ENCODE measurements at regions not wholly inside any gene's neighbourhood (a gene's known extent, or its start where the extent isn't known, plus 50 kb on each side); places are given as distances from the start of the nearest gene placed in this dataset.

- intact Hi-C loops (cut with micrococcal nuclease): no loop called here
- no peaks in the 10 kb centered on the region for H3K9me2 ChIP-seq (replicated peaks; ENCODE audit: low read length)
- POLR2A ChIA-PET (ENCODE audit: unreplicated experiment): no interaction called here
- BruUV-seq (replicated peaks): no TSS peak
- no peaks in the 10 kb centered on the region for H3K4me1 ChIP-seq (ENCODE audit: insufficient read depth, low read length)
- H3K4me2 ChIP-seq (ENCODE audit: low read length): no peak overlapping the region
- TF ChIP-seq, protein P1, sequence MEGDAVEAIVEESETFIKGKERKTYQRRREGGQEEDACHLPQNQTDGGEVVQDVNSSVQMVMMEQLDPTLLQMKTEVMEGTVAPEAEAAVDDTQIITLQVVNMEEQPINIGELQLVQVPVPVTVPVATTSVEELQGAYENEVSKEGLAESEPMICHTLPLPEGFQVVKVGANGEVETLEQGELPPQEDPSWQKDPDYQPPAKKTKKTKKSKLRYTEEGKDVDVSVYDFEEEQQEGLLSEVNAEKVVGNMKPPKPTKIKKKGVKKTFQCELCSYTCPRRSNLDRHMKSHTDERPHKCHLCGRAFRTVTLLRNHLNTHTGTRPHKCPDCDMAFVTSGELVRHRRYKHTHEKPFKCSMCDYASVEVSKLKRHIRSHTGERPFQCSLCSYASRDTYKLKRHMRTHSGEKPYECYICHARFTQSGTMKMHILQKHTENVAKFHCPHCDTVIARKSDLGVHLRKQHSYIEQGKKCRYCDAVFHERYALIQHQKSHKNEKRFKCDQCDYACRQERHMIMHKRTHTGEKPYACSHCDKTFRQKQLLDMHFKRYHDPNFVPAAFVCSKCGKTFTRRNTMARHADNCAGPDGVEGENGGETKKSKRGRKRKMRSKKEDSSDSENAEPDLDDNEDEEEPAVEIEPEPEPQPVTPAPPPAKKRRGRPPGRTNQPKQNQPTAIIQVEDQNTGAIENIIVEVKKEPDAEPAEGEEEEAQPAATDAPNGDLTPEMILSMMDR (conservative IDR thresholded peaks at IDR 0.05; ENCODE audit: low read depth, low read length): no peak
- TF ChIP-seq EZH2phosphoT487 (IDR thresholded peaks at IDR 0.05; ENCODE audit: borderline replicate concordance, low read length): no peak
- no peak for TF ChIP-seq EZH2 (IDR thresholded peaks at IDR 0.05; ENCODE audit: low read length, unreplicated experiment)
- CTCF ChIA-PET: no interaction called here
- no peak overlapping the region for H3K4me3 ChIP-seq (ENCODE audit: low read length)
- no peaks in the 10 kb centered on the region for H4K20me1 ChIP-seq (ENCODE audit: low read length)
- H3K27ac ChIP-seq (ENCODE audit: low read length): no peak overlapping the region
- 0 out of 2 replicates have a peak, but pooled peaks cover 3% of the 10 kb centered on the region for H3K9me3 ChIP-seq (ENCODE audit: low read length)
- no peak overlapping the region for H3K9ac ChIP-seq (ENCODE audit: low read length)
- ATAC-seq (no peak), DNase-seq (no peak)
- H2AFZ ChIP-seq (ENCODE audit: low read length): no peak overlapping the region
- no peaks in the 10 kb centered on the region for H3F3A ChIP-seq (ENCODE audit: low read length, unreplicated experiment)
- no peaks in the 10 kb centered on the region for H3K79me2 ChIP-seq (ENCODE audit: low read length)
- H3K27me3 ChIP-seq (ENCODE audit: low read length): peaks cover 19% of the 10 kb centered on the region
- no peaks in the 10 kb centered on the region for H3K36me3 ChIP-seq (ENCODE audit: low read depth, low read length)
Observed at GRCh38 chr5:2904399-2904798, 152.9 kb upstream of the IRX2 start.

GRCh38 chr5:2903451-2904395 lies 152.2 kb upstream of the IRX2 start:
- no peak overlapping the region for H3K4me3 ChIP-seq (ENCODE audit: low read length)
- no peaks in the 10 kb centered on the region for H4K20me1 ChIP-seq (ENCODE audit: low read length)
- no peaks in the 10 kb centered on the region for H3K4me1 ChIP-seq (ENCODE audit: insufficient read depth, low read length)
- DNase-seq (no peak), ATAC-seq (no peak)
- 0 out of 2 replicates have a peak, but pooled peaks cover 3% of the 10 kb centered on the region for H3K9me3 ChIP-seq (ENCODE audit: low read length)
- H3K9ac ChIP-seq (ENCODE audit: low read length): no peak overlapping the region
- no peak overlapping the region for H2AFZ ChIP-seq (ENCODE audit: low read length)
- H3K9me2 ChIP-seq (replicated peaks; ENCODE audit: low read length): no peaks in the 10 kb centered on the region
- H3K79me2 ChIP-seq (ENCODE audit: low read length): no peaks in the 10 kb centered on the region
- no peak overlapping the region for H3K4me2 ChIP-seq (ENCODE audit: low read length)
- BruUV-seq (replicated peaks): no TSS peak
- ChIA-PET POLR2A (ENCODE audit: unreplicated experiment) (no interaction called here), CTCF (no interaction called here)
- TF ChIP-seq EZH2 (IDR thresholded peaks at IDR 0.05; ENCODE audit: low read length, unreplicated experiment) (no peak), EZH2phosphoT487 (IDR thresholded peaks at IDR 0.05; ENCODE audit: borderline replicate concordance, low read length) (no peak)
- TF ChIP-seq, protein P1 (conservative IDR thresholded peaks at IDR 0.05; ENCODE audit: low read depth, low read length): no peak
- H3K27ac ChIP-seq (ENCODE audit: low read length): no peak overlapping the region
- no peaks in the 10 kb centered on the region for H3K36me3 ChIP-seq (ENCODE audit: low read depth, low read length)
- H3F3A ChIP-seq (ENCODE audit: low read length, unreplicated experiment): no peaks in the 10 kb centered on the region
- peaks cover 12% of the 10 kb centered on the region for H3K27me3 ChIP-seq (ENCODE audit: low read length)
- intact Hi-C loops (cut with micrococcal nuclease): no loop called here

DNA sequence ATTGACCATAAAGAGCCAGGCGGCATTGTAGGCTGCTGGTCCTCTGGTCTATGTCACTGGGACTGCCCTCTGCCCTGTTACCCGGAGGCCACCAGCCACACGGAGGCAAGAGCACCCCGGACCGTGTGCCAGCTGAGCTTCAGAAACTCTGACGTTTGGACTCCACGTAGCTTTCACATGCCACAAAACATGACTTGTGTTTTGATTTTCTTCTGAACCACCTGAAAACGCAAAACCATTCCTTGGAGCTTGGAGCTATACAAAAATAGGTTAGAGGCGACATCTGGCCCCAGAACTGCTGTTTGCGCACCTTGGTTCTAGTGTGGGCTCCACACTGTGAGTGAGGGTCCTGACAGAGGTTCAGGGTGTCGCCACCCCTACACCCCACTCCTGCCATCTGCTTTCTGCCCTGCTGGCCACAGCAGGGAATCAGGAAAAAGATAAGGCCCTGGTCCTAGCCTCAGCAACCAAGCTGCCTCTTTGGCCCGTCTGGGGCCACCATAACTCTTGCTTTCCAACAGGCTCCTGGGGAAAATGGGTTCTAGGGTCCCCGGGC lies 151.3 kb upstream of the IRX2 start:
- intact Hi-C loops (cut with micrococcal nuclease): no loop called here
- Histone ChIP-seq H3K79me2 (ENCODE audit: low read length) (no peaks in the 10 kb centered on the region), H3K9me2 (replicated peaks; ENCODE audit: low read length) (no peaks in the 10 kb centered on the region), H3K4me2 (ENCODE audit: low read length) (no peak overlapping the region), H3F3A (ENCODE audit: low read length, unreplicated experiment) (no peaks in the 10 kb centered on the region), H3K4me1 (ENCODE audit: insufficient read depth, low read length) (no peaks in the 10 kb centered on the region), H3K4me3 (ENCODE audit: low read length) (no peak overlapping the region), H3K27me3 (ENCODE audit: low read length) (peaks cover 11% of the 10 kb centered on the region), H3K36me3 (ENCODE audit: low read depth, low read length) (no peaks in the 10 kb centered on the region), H4K20me1 (ENCODE audit: low read length) (no peaks in the 10 kb centered on the region), H3K9ac (ENCODE audit: low read length) (no peak overlapping the region), H2AFZ (ENCODE audit: low read length) (no peak overlapping the region), H3K27ac (ENCODE audit: low read length) (no peak overlapping the region), H3K9me3 (ENCODE audit: low read length) (0 out of 2 replicates have a peak, but pooled peaks cover 3% of the 10 kb centered on the region)
- no TSS peak for BruUV-seq (replicated peaks)
- ATAC-seq (no peak), DNase-seq (no peak)
- ChIA-PET POLR2A (ENCODE audit: unreplicated experiment) (no interaction called here), CTCF (no interaction called here)
- TF ChIP-seq, protein P1 (conservative IDR thresholded peaks at IDR 0.05; ENCODE audit: low read depth, low read length): no peak
